HG02884 (cell line): ENCODE measurements at regions not wholly inside any gene's neighbourhood (a gene's known extent, or its start where the extent isn't known, plus 50 kb on each side); places are given as distances from the start of the nearest gene placed in this dataset.

Experiments
- ATAC-seq: cut with Tn5 transposase; IDR thresholded peaks from one replicate; pipeline ENCODE4 v1.9.1; 2021; ENCODE audit warnings: mild to moderate bottlenecking, moderate library complexity; ENCODE audit not compliant: unreplicated experiment

GRCh38 chr2:49210191-49210590, 55.9 kb upstream of the FSHR start:
- ATAC-seq = no peak

- ATAC-seq = no peak
These were observed 52.9 kb upstream of the FSHR start for GRCh38 chr2:49207204-49207603.
